Sigmoid colon (tissue), 6 donors: ENCODE measurements at regions not wholly inside any gene's neighbourhood (a gene's known extent, or its start where the extent isn't known, plus 50 kb on each side); places are given as distances from the start of the nearest gene placed in this dataset.

ENCODE experiments used
- DNase-seq: peaks from one replicate; pipeline ENCODE4 v3.0.0-alpha.2; 2019
- H3K27ac ChIP-seq, 4 donors: fragments of 200-600 bp; sonication (generic); one replicate each; pipeline ENCODE4 v1.5.1; 2016 to 2019; ENCODE audit warnings: mild to moderate bottlenecking in 1 of 4
- H3K27me3 ChIP-seq, 3 donors: fragments of 200-600 bp; sonication (generic); one replicate each; pipeline ENCODE4 v1.5.1; 2019; ENCODE audit warnings: mild to moderate bottlenecking in 1 of 3
- H3K36me3 ChIP-seq, 4 donors: fragments of 200-600 bp; sonication (generic); one replicate each; pipeline ENCODE4 v1.5.1; 2016 to 2019
- H3K4me1 ChIP-seq, 4 donors: fragments of 200-600 bp; sonication (generic); one replicate each; pipeline ENCODE4 v1.5.1; 2017 to 2019
- H3K4me3 ChIP-seq, 4 donors: fragments of 200-600 bp; sonication (generic); one replicate each; pipeline ENCODE4 v1.5.1; 2017 to 2019; ENCODE audit warnings: mild to moderate bottlenecking in 2 of 4, moderate library complexity in 1 of 4
- H3K9me3 ChIP-seq, 4 donors: fragments of 200-600 bp in 3 of 4; sonication (generic) in 3 of 4; one replicate each; pipeline versions ENCODE4 v1.5.1 to v1.6.1; 2013 to 2019
- CTCF ChIP-seq, 4 experiments: fragments of 450-650 bp in 3 of 4; fragments of 200-600 bp in 1 of 4; IDR thresholded peaks; one replicate each; pipeline ENCODE4 v1.5.1; 2016 to 2019; ENCODE audit warnings: antibody characterized with exemption in 4 of 4, mild to moderate bottlenecking in 3 of 4, moderate library complexity in 2 of 4
- EP300 ChIP-seq, 4 donors: sonication (generic); formaldehyde crosslinking; IDR thresholded peaks; one replicate each; pipeline ENCODE4 v1.6.1; 2017; ENCODE audit warnings: antibody characterized with exemption in 4 of 4
- POLR2A ChIP-seq, 2 donors: fragments of 450-650 bp; IDR thresholded peaks; one replicate each; pipeline ENCODE4 v1.6.1; 2016; ENCODE audit warnings: antibody characterized with exemption in 2 of 2, mild to moderate bottlenecking in 2 of 2, moderate library complexity in 2 of 2
- POLR2AphosphoS5 ChIP-seq, 4 donors: sonication (generic); formaldehyde crosslinking; IDR thresholded peaks; one replicate each; pipeline ENCODE4 v1.6.1; 2017; ENCODE audit warnings: antibody characterized with exemption in 4 of 4
- WGBS, 2 donors: extraction: QIAGEN DNeasy Blood & Tissue Kit; methylation state at CpG; one replicate each; pipeline ENCODE4 v1.1.7; 2013; 5-methylcytosine and 5-hydroxymethylcytosine counted together
- intact Hi-C: fragments of 100-400 bp; cut with DNase I; formaldehyde crosslinking; loops from one replicate; pipeline ENCODE4 v1.15.1; 2023
- donor health status: healthy with polysubstance abuse.
- donor health status: healthy.

DNA sequence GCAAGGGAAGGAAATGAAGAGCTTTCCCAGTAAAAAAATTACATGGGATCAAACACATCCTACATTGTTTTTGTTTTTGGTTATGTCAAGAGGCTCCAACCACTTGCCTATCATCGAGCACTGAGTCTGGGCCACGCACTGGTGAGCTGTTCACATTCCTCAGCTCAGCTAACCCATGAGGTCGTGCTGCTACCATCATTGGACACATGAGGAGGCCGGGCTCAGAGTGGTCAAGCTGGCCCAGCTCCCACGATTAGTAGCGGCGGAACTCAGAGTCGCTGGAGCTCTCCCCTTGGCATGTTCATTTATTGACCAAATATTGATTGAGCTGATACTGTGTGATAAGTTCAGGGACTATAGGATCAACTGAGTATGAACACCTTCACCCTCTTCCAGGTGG is 164.9 kb downstream of the CDH26 start:
- DNase-seq = no peak
- Histone ChIP-seq H3K9me3 (no peaks in the 10 kb centered on the region), H3K36me3 (no peaks in the 10 kb centered on the region), H3K4me1 (no peaks in the 10 kb centered on the region), H3K27me3 (peaks cover 0 to 21% (median 0%) of the 10 kb centered on the region in 3 donors), H3K4me3 (no peak overlapping the region), H3K27ac (no peak overlapping the region)
- intact Hi-C loops = no loop called here
- TF ChIP-seq POLR2A (IDR thresholded peaks at IDR 0.05) = no peak
- no peak for TF ChIP-seq CTCF (IDR thresholded peaks at IDR 0.05)
- no peak for TF ChIP-seq POLR2AphosphoS5 (IDR thresholded peaks at IDR 0.05)
- no peak for TF ChIP-seq EP300 (IDR thresholded peaks at IDR 0.05)
- WGBS, 2 donors = 68 to 77% methylated on average over 8 of the region's 8 CpGs

DNA sequence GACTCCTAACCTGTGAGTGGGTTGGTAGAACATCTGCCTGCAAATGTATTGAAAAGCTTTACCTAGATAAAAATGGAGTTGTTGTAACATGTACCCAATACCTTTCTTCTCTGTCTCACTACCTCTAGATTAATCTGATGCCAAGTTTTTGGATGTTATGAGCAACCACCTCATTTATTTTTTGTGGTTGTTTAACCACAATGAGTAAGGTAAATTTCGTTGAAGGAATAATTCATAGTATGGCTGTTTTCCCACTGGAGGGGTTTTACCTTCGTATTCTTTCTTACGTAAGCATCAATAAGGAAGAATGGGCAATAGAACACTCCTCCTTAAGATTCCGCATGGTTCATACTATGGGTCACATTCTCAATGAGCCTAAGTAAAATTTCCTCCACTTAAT is 165.4 kb downstream of the CDH26 start:
- Histone ChIP-seq H3K4me1 (no peaks in the 10 kb centered on the region), H3K4me3 (no peak overlapping the region), H3K36me3 (no peaks in the 10 kb centered on the region), H3K9me3 (no peaks in the 10 kb centered on the region), H3K27me3 (peaks cover 0 to 22% (median 0%) of the 10 kb centered on the region in 3 donors), H3K27ac (no peak overlapping the region)
- TF ChIP-seq CTCF (IDR thresholded peaks at IDR 0.05) = no peak
- TF ChIP-seq POLR2AphosphoS5 (IDR thresholded peaks at IDR 0.05) = no peak
- no peak for TF ChIP-seq EP300 (IDR thresholded peaks at IDR 0.05)
- TF ChIP-seq POLR2A (IDR thresholded peaks at IDR 0.05) = no peak
- DNase-seq = no peak
- intact Hi-C loops = no loop called here
- 67 to 68% methylated on average over 4 of the region's 4 CpGs for WGBS, 2 donors

GRCh38 chr20:60124776-60125381 is 166.7 kb downstream of the CDH26 start:
- Histone ChIP-seq H3K27me3 (peaks cover 0 to 29% (median 0%) of the 10 kb centered on the region in 3 donors), H3K9me3 (no peaks in the 10 kb centered on the region), H3K4me3 (no peak overlapping the region), H3K27ac (no peak overlapping the region), H3K4me1 (no peaks in the 10 kb centered on the region), H3K36me3 (no peaks in the 10 kb centered on the region)
- TF ChIP-seq POLR2AphosphoS5 (IDR thresholded peaks at IDR 0.05) = no peak
- no peak for TF ChIP-seq POLR2A (IDR thresholded peaks at IDR 0.05)
- no peak for TF ChIP-seq CTCF (IDR thresholded peaks at IDR 0.05)
- TF ChIP-seq EP300 (IDR thresholded peaks at IDR 0.05) = no peak
- 50 to 67% methylated on average over 3 of the region's 3 CpGs for WGBS, 2 donors
- intact Hi-C loops = no loop called here
- DNase-seq = no peak

- no peak for TF ChIP-seq CTCF (IDR thresholded peaks at IDR 0.05)
- no peak for TF ChIP-seq EP300 (IDR thresholded peaks at IDR 0.05)
- TF ChIP-seq POLR2AphosphoS5 (IDR thresholded peaks at IDR 0.05) = no peak
- no peak for TF ChIP-seq POLR2A (IDR thresholded peaks at IDR 0.05)
- no peaks in the 10 kb centered on the region for H3K36me3 ChIP-seq
- whole genome bisulfite sequencing, 2 donors = 82 to 84% methylated on average over 8 of the region's 8 CpGs
- H3K4me3 ChIP-seq = no peak overlapping the region
- intact Hi-C loops = no loop called here
- H3K27ac ChIP-seq = no peak overlapping the region
- H3K27me3 ChIP-seq = peaks cover 0 to 29% (median 0%) of the 10 kb centered on the region in 3 donors
- no peak for DNase-seq
- no peaks in the 10 kb centered on the region for H3K9me3 ChIP-seq
- no peaks in the 10 kb centered on the region for H3K4me1 ChIP-seq
These were observed 167.3 kb downstream of the CDH26 start for GRCh38 chr20:60125513-60125912.

GRCh38 chr20:60126975-60127374 is 168.8 kb downstream of the CDH26 start:
- no peak overlapping the region for H3K4me3 ChIP-seq
- H3K4me1 ChIP-seq = no peaks in the 10 kb centered on the region
- no peaks in the 10 kb centered on the region for H3K36me3 ChIP-seq
- DNase-seq = no peak
- H3K27me3 ChIP-seq = peaks cover 0 to 29% (median 0%) of the 10 kb centered on the region in 3 donors
- intact Hi-C loops = no loop called here
- no peaks in the 10 kb centered on the region for H3K9me3 ChIP-seq
- H3K27ac ChIP-seq = no peak overlapping the region
- no peak for TF ChIP-seq POLR2AphosphoS5 (IDR thresholded peaks at IDR 0.05)
- no peak for TF ChIP-seq EP300 (IDR thresholded peaks at IDR 0.05)
- TF ChIP-seq CTCF (IDR thresholded peaks at IDR 0.05) = no peak
- no peak for TF ChIP-seq POLR2A (IDR thresholded peaks at IDR 0.05)
- 0 to 4% methylated on average over 1 of the region's 1 CpG for WGBS, 2 donors
